OCI-LY7 (cell line): ENCODE measurements at regions not wholly inside any gene's neighbourhood (a gene's known extent, or its start where the extent isn't known, plus 50 kb on each side); places are given as distances from the start of the nearest gene placed in this dataset.
A peak's percentile ranks its signal among the peaks of the same experiment; 100 is the strongest.

Source experiments
- BruUV-seq: library from RNA; stranded (reverse); fragments of 400-500 nt; replicated peaks from 2 replicates; lab custom pipeline; 2021; lab: Mats Ljungman, UMichigan
- CTCF ChIA-PET: fragments of 300-600 bp; sonication (Branson Sonifier 250); formaldehyde crosslinking; loops from one replicate; lab custom pipeline; 2022; ENCODE audit warnings: antibody characterized with exemption; ENCODE audit not compliant: unreplicated experiment; lab: Charles Lee
- POLR2A ChIA-PET: fragments of 300-600 bp; sonication (Branson Sonifier 250); formaldehyde crosslinking; loops from one replicate; lab custom pipeline; 2022; ENCODE audit warnings: antibody characterized with exemption; lab: Charles Lee
- DNase-seq: peaks from one replicate; pipeline ENCODE4 v3.0.0-alpha.2; 2015; ENCODE audit warnings: low spot score
- H2AFZ ChIP-seq: fragments of 200-600 bp; sonication (generic), shearing (Covaris generic); 2 replicates; pipeline ENCODE4 v1.6.1; 2014; ENCODE audit warnings: mild to moderate bottlenecking, antibody characterized with exemption, low read length, moderate library complexity
- H3K27ac ChIP-seq: fragments of 200-600 bp; sonication (generic); 2 replicates; pipeline ENCODE4 v1.5.1; 2014; ENCODE audit warnings: mixed run types, low read depth, mild to moderate bottlenecking, moderate library complexity, low read length, inconsistent platforms; ENCODE audit not compliant: poor library complexity, severe bottlenecking
- H3K36me3 ChIP-seq: fragments of 200-600 bp; sonication (generic); 2 replicates; pipeline ENCODE4 v1.6.1; 2014; ENCODE audit warnings: mild to moderate bottlenecking, antibody characterized with exemption, low read length, moderate library complexity, mixed read lengths; ENCODE audit not compliant: insufficient read depth
- H3K4me1 ChIP-seq: fragments of 200-600 bp; sonication (generic); 2 replicates; pipeline ENCODE4 v1.5.1; 2014; ENCODE audit warnings: mild to moderate bottlenecking, low read length; ENCODE audit not compliant: insufficient read depth, poor library complexity, severe bottlenecking
- H3K4me2 ChIP-seq: fragments of 200-600 bp; sonication (generic); 2 replicates; pipeline ENCODE4 v1.6.1; 2014; ENCODE audit warnings: mild to moderate bottlenecking, low read length
- H3K4me3 ChIP-seq: fragments of 200-600 bp; sonication (generic); 2 replicates; pipeline ENCODE4 v1.5.1; 2014; ENCODE audit warnings: mild to moderate bottlenecking, low read depth, low read length; ENCODE audit not compliant: poor library complexity, severe bottlenecking
- H3K79me2 ChIP-seq: fragments of 200-600 bp; sonication (generic); 2 replicates; pipeline ENCODE4 v1.6.1; 2016; ENCODE audit warnings: low read depth, mild to moderate bottlenecking, low read length, moderate library complexity, mixed read lengths; ENCODE audit not compliant: insufficient read depth
- H3K9me2 ChIP-seq: fragments of 200-600 bp; sonication (generic); 2 replicates; pipeline ENCODE4 v1.6.1; 2016; ENCODE audit warnings: mild to moderate bottlenecking, low read length, mixed read lengths; ENCODE audit not compliant: insufficient read depth
- H3K9me3 ChIP-seq: fragments of 200-600 bp; sonication (generic); 2 replicates; pipeline ENCODE4 v1.6.1; 2014; ENCODE audit warnings: mild to moderate bottlenecking, mixed run types, low read length, mixed read lengths
- H4K20me1 ChIP-seq: fragments of 200-600 bp; sonication (generic); 2 replicates; pipeline ENCODE4 v1.6.1; 2014; ENCODE audit warnings: mild to moderate bottlenecking, antibody characterized with exemption, low read length, moderate library complexity, mixed read lengths; ENCODE audit not compliant: insufficient read depth
- CTCF ChIP-seq: fragments of 200-600 bp; sonication (generic); conservative IDR thresholded peaks from 2 replicates; pipeline ENCODE4 v1.5.1; 2014; ENCODE audit warnings: mild to moderate bottlenecking, antibody characterized with exemption, low read length, moderate library complexity, mixed read lengths
- EZH2phosphoT487 ChIP-seq: fragments of 200-600 bp; sonication (generic); IDR thresholded peaks from 2 replicates; pipeline ENCODE4 v1.6.1; 2018; ENCODE audit warnings: low read depth, borderline replicate concordance, mild to moderate bottlenecking, mixed run types, antibody characterized with exemption, low read length, moderate library complexity, mixed read lengths
- intact Hi-C: fragments of 100-400 bp; cut with micrococcal nuclease; formaldehyde crosslinking; loops from one replicate; pipeline ENCODE4 v1.10.0; 2022; ENCODE audit not compliant: unreplicated experiment

- CTCF ChIA-PET = no interaction called here
These were observed 642.1 kb downstream of the SATB2 start for GRCh38 chr2:198815626-198816025.

GRCh38 chr2:198811198-198811597, 646.5 kb downstream of the SATB2 start:
- Histone ChIP-seq H3K4me1 (no peaks in the 10 kb centered on the region), H3K36me3 (no peaks in the 10 kb centered on the region), H4K20me1 (no peaks in the 10 kb centered on the region), H2AFZ (peak overlapping the region; percentile 92), H3K9me2 (no peaks in the 10 kb centered on the region), H3K4me2 (no peak overlapping the region), H3K79me2 (no peaks in the 10 kb centered on the region), H3K9me3 (no peaks in the 10 kb centered on the region), H3K4me3 (no peak overlapping the region), H3K27ac (no peak overlapping the region)
- CTCF ChIA-PET = no interaction called here
- DNase-seq = no peak
- BruUV-seq = no TSS peak
- POLR2A ChIA-PET = no interaction called here
- TF ChIP-seq EZH2phosphoT487 (no peak), CTCF (no peak)
- intact Hi-C loops = no loop called here

More at GRCh38 chr2:198815626-198816025, 642.1 kb downstream of the SATB2 start:
- intact Hi-C loops = no loop called here
- H3K79me2 ChIP-seq = no peaks in the 10 kb centered on the region
- no peaks in the 10 kb centered on the region for H3K36me3 ChIP-seq
- no peak overlapping the region for H3K4me3 ChIP-seq
- no peaks in the 10 kb centered on the region for H4K20me1 ChIP-seq
- no TSS peak for BruUV-seq
- peaks cover 4% of the 10 kb centered on the region for H3K4me1 ChIP-seq
- no peak overlapping the region for H3K27ac ChIP-seq
- no peaks in the 10 kb centered on the region for H3K9me3 ChIP-seq
- DNase-seq = no peak
- no peak overlapping the region for H2AFZ ChIP-seq
- POLR2A ChIA-PET = interaction anchor here (0.9 to 1.3 kb wide), 2 partner anchors 23 to 29 kb away, joined by 3 read pairs; no protein-coding TSS in a partner anchor
- H3K9me2 ChIP-seq = no peaks in the 10 kb centered on the region
- H3K4me2 ChIP-seq = no peak overlapping the region
- no peak for TF ChIP-seq EZH2phosphoT487
- TF ChIP-seq CTCF = no peak

GRCh38 chr2:198809976-198810375, 647.8 kb downstream of the SATB2 start:
- no peaks in the 10 kb centered on the region for H3K4me1 ChIP-seq
- H3K4me2 ChIP-seq = no peak overlapping the region
- H3K79me2 ChIP-seq = no peaks in the 10 kb centered on the region
- H4K20me1 ChIP-seq = no peaks in the 10 kb centered on the region
- intact Hi-C loops = no loop called here
- POLR2A ChIA-PET = no interaction called here
- H3K9me2 ChIP-seq = no peaks in the 10 kb centered on the region
- peak overlapping the region; percentile 92; the same call in 1 of the 2 replicates for H2AFZ ChIP-seq
- H3K27ac ChIP-seq = no peak overlapping the region
- no TSS peak for BruUV-seq
- H3K9me3 ChIP-seq = no peaks in the 10 kb centered on the region
- TF ChIP-seq EZH2phosphoT487 (no peak), CTCF (no peak)
- H3K36me3 ChIP-seq = no peaks in the 10 kb centered on the region
- no peak for DNase-seq
- CTCF ChIA-PET = no interaction called here
- no peak overlapping the region for H3K4me3 ChIP-seq
